OCI-LY3 (cell line): ENCODE measurements at regions not wholly inside any gene's neighbourhood (a gene's known extent, or its start where the extent isn't known, plus 50 kb on each side); places are given as distances from the start of the nearest gene placed in this dataset.

Experiments
- EZH2phosphoT487 ChIP-seq: fragments of 200-600 bp; shearing (Covaris generic); IDR thresholded peaks from 2 replicates; pipeline ENCODE4 v1.6.1; 2018; ENCODE audit warnings: antibody characterized with exemption, mixed run types, low read depth
- TF ChIP-seq, protein P1 (sequence below): fragments of 200-600, 300-600 bp; sonication (generic); IDR thresholded peaks from 2 replicates; pipeline ENCODE4 v1.5.1; 2014; ENCODE audit warnings: antibody characterized with exemption, low read length, low read depth

DNA sequence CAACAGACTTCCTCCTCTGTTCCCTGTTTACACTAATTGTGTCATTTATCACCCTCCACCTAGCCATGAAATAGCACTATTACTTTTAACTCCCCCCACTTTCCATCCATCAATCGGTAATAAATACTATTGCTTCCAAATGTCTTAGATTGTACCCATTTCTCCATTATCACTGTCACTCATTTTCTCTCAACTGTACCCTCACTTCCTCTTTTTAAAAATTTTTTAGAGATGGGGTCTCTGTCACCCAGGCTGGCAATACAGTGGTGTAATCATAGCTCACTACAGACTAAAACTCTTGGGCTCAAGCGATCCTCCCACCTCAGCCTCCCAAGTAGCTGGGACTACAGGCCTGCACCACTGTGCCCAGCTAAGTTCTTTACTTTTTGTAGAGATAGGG lies 123.5 kb upstream of the EGR2 start:
- TF ChIP-seq, protein P1, sequence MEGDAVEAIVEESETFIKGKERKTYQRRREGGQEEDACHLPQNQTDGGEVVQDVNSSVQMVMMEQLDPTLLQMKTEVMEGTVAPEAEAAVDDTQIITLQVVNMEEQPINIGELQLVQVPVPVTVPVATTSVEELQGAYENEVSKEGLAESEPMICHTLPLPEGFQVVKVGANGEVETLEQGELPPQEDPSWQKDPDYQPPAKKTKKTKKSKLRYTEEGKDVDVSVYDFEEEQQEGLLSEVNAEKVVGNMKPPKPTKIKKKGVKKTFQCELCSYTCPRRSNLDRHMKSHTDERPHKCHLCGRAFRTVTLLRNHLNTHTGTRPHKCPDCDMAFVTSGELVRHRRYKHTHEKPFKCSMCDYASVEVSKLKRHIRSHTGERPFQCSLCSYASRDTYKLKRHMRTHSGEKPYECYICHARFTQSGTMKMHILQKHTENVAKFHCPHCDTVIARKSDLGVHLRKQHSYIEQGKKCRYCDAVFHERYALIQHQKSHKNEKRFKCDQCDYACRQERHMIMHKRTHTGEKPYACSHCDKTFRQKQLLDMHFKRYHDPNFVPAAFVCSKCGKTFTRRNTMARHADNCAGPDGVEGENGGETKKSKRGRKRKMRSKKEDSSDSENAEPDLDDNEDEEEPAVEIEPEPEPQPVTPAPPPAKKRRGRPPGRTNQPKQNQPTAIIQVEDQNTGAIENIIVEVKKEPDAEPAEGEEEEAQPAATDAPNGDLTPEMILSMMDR = no peak
- no peak for TF ChIP-seq EZH2phosphoT487
